ENCODE measurements at regions not wholly inside any gene's neighbourhood (a gene's known extent, or its start where the extent isn't known, plus 50 kb on each side); places are given as distances from the start of the nearest gene placed in this dataset.

- Histone ChIP-seq H3K27me3 (peaks cover 0 to 11% (median 0%) of the 10 kb centered on the region in 7 donors), H3K4me1 (peaks cover 0 to 73% (median 0%) of the 10 kb centered on the region in 9 donors), H3K36me3 (no peaks in the 10 kb centered on the region), H3K27ac (peak overlapping the region in 3 of 10 donors; percentile 17 to 89 (median 41)), H3K4me3 (no peak overlapping the region), H3K9me3 (no peaks in the 10 kb centered on the region)
- intact Hi-C loops (cut with DNase I) = loop anchor here in 1 of 10 donors (1.0 kb wide), 1 partner anchor 34 kb away; no protein-coding TSS in a partner anchor
- 68 to 71% methylated on average over 9 of the region's 9 CpGs for WGBS, 2 donors
- ATAC-seq (peak in 7 of 8 donors; percentile 56 to 83 (median 69)), DNase-seq (no peak)
- TF ChIP-seq CTCF (IDR thresholded peaks at IDR 0.05) = no peak
Measured at GRCh38 chr3:46110701-46111493, 83.6 kb upstream of the XCR1 start.

GRCh38 chr3:46107682-46108081, 80.4 kb upstream of the XCR1 start:
- DNase-seq (no peak), ATAC-seq (no peak)
- no peaks in the 10 kb centered on the region for H3K36me3 ChIP-seq
- 59 to 70% methylated on average over 4 of the region's 4 CpGs for WGBS, 2 donors
- H3K4me3 ChIP-seq = no peak overlapping the region
- intact Hi-C loops (cut with DNase I) = no loop called here
- H3K27ac ChIP-seq = peak overlapping the region in 1 of 10 donors; percentile 89
- H3K4me1 ChIP-seq = peaks cover 0 to 61% (median 0%) of the 10 kb centered on the region in 9 donors
- peaks cover 0 to 20% (median 0%) of the 10 kb centered on the region in 7 donors for H3K27me3 ChIP-seq
- no peak for TF ChIP-seq CTCF (IDR thresholded peaks at IDR 0.05)
- H3K9me3 ChIP-seq = no peaks in the 10 kb centered on the region

- intact Hi-C loops (cut with DNase I) = no loop called here
- ATAC-seq (no peak), DNase-seq (no peak)
- Histone ChIP-seq H3K4me3 (no peak overlapping the region), H3K9me3 (peaks cover 0 to 5% (median 0%) of the 10 kb centered on the region in 11 donors), H3K36me3 (no peaks in the 10 kb centered on the region), H3K4me1 (peaks cover 0 to 57% (median 0%) of the 10 kb centered on the region in 9 donors), H3K27ac (no peak overlapping the region), H3K27me3 (peaks cover 0 to 20% (median 0%) of the 10 kb centered on the region in 7 donors)
- TF ChIP-seq CTCF (IDR thresholded peaks at IDR 0.05) = no peak
- 72 to 84% methylated on average over 4 of the region's 4 CpGs for WGBS, 2 donors
Measured at GRCh38 chr3:46105306-46105919, 78.1 kb upstream of the XCR1 start.

- WGBS, 2 donors = 47 to 56% methylated on average over 1 of the region's 1 CpG
- DNase-seq = no peak
- no peak overlapping the region for H3K4me3 ChIP-seq
- peaks cover 0 to 5% (median 0%) of the 10 kb centered on the region in 11 donors for H3K9me3 ChIP-seq
- no peaks in the 10 kb centered on the region for H3K36me3 ChIP-seq
- no peak for TF ChIP-seq CTCF (IDR thresholded peaks at IDR 0.05)
- intact Hi-C loops (cut with DNase I) = no loop called here
- peaks cover 0 to 57% (median 0%) of the 10 kb centered on the region in 9 donors for H3K4me1 ChIP-seq
- peaks cover 0 to 20% (median 0%) of the 10 kb centered on the region in 7 donors for H3K27me3 ChIP-seq
- ATAC-seq = no peak
- H3K27ac ChIP-seq = no peak overlapping the region
Measured at GRCh38 chr3:46104706-46105105, 77.4 kb upstream of the XCR1 start.

All from heart right ventricle (tissue), 16 donors.